NT2/D1 (cell line): ENCODE measurements at regions not wholly inside any gene's neighbourhood (a gene's known extent, or its start where the extent isn't known, plus 50 kb on each side); places are given as distances from the start of the nearest gene placed in this dataset.

ENCODE experiments used
- DNase-seq: peaks from one replicate; pipeline ENCODE4 v3.0.0-alpha.2; 2011; ENCODE audit warnings: low read depth, low spot score
- H3K27me3 ChIP-seq: 2 replicates; pipeline ENCODE4 v1.6.0; 2011; ENCODE audit warnings: mild to moderate bottlenecking; ENCODE audit not compliant: insufficient read length, insufficient read depth
- H3K36me3 ChIP-seq: 2 replicates; pipeline ENCODE4 v1.6.1; 2011; ENCODE audit warnings: mild to moderate bottlenecking, low read length, mixed read lengths; ENCODE audit not compliant: insufficient read depth, insufficient read length
- H3K4me1 ChIP-seq: 2 replicates; pipeline ENCODE4 v1.5.1; 2011; ENCODE audit not compliant: insufficient read depth, insufficient read length
- H3K4me3 ChIP-seq: 2 replicates; pipeline ENCODE4 v1.5.1; 2011; ENCODE audit warnings: low read depth; ENCODE audit not compliant: insufficient read length
- H3K9ac ChIP-seq: 2 replicates; pipeline ENCODE4 v1.6.0; 2011; ENCODE audit warnings: low read depth; ENCODE audit not compliant: insufficient read length
- H3K9me3 ChIP-seq: 2 replicates; pipeline ENCODE4 v1.5.1; 2011; ENCODE audit warnings: mild to moderate bottlenecking, low read length; ENCODE audit not compliant: insufficient read depth
- SUZ12 ChIP-seq: IDR thresholded peaks from 2 replicates; pipeline ENCODE4 v1.6.1; 2011; ENCODE audit not compliant: insufficient read length, insufficient read depth; ENCODE audit errors: extremely low read depth
- YY1 ChIP-seq: IDR thresholded peaks from 2 replicates; pipeline ENCODE4 v1.6.1; 2011; ENCODE audit not compliant: insufficient read length, insufficient read depth
- ZNF274 ChIP-seq: IDR thresholded peaks from 2 replicates; pipeline ENCODE4 v1.6.1; 2011; ENCODE audit warnings: mild to moderate bottlenecking, low read depth, low read length

- Histone ChIP-seq H3K27me3 (no peaks in the 10 kb centered on the region), H3K9ac (no peak overlapping the region), H3K4me1 (no peaks in the 10 kb centered on the region), H3K4me3 (no peak overlapping the region), H3K9me3 (peaks cover 9% of the 10 kb centered on the region; the same call in 1 of the 2 replicates), H3K36me3 (no peaks in the 10 kb centered on the region)
- no peak for DNase-seq
- no peak for TF ChIP-seq YY1
- TF ChIP-seq SUZ12 = no peak
These were observed 1512.5 kb downstream of the TECRL start for GRCh38 chr4:62896721-62897120.

GRCh38 chr4:62881901-62882300 is 1527.3 kb downstream of the TECRL start:
- Histone ChIP-seq H3K9me3 (no peaks in the 10 kb centered on the region), H3K27me3 (no peaks in the 10 kb centered on the region), H3K4me3 (no peak overlapping the region), H3K36me3 (no peaks in the 10 kb centered on the region), H3K4me1 (no peaks in the 10 kb centered on the region), H3K9ac (no peak overlapping the region)
- TF ChIP-seq YY1 (no peak), SUZ12 (no peak), ZNF274 (no peak)
- DNase-seq = no peak

GRCh38 chr4:62881210-62881609 is 1528.0 kb downstream of the TECRL start:
- Histone ChIP-seq H3K4me3 (no peak overlapping the region), H3K4me1 (no peaks in the 10 kb centered on the region), H3K9ac (no peak overlapping the region), H3K9me3 (no peaks in the 10 kb centered on the region), H3K27me3 (no peaks in the 10 kb centered on the region), H3K36me3 (no peaks in the 10 kb centered on the region)
- TF ChIP-seq SUZ12 (no peak), ZNF274 (no peak), YY1 (no peak)
- no peak for DNase-seq

GRCh38 chr4:62872856-62873255 is 1536.4 kb downstream of the TECRL start:
- Histone ChIP-seq H3K9ac (no peak overlapping the region), H3K4me3 (no peak overlapping the region), H3K36me3 (no peaks in the 10 kb centered on the region), H3K27me3 (no peaks in the 10 kb centered on the region), H3K4me1 (no peaks in the 10 kb centered on the region), H3K9me3 (no peaks in the 10 kb centered on the region)
- DNase-seq = no peak
- TF ChIP-seq YY1 = no peak
- TF ChIP-seq ZNF274 = no peak
- no peak for TF ChIP-seq SUZ12

- Histone ChIP-seq H3K36me3 (no peaks in the 10 kb centered on the region), H3K4me3 (no peak overlapping the region), H3K4me1 (no peaks in the 10 kb centered on the region), H3K9ac (no peak overlapping the region), H3K27me3 (no peaks in the 10 kb centered on the region), H3K9me3 (no peaks in the 10 kb centered on the region)
- no peak for TF ChIP-seq SUZ12
- TF ChIP-seq YY1 = no peak
- TF ChIP-seq ZNF274 = no peak
- no peak for DNase-seq
These were observed 1538.2 kb downstream of the TECRL start for GRCh38 chr4:62871078-62871477.

GRCh38 chr4:62870451-62870850 is 1538.8 kb downstream of the TECRL start:
- Histone ChIP-seq H3K27me3 (no peaks in the 10 kb centered on the region), H3K4me3 (no peak overlapping the region), H3K9ac (no peak overlapping the region), H3K36me3 (no peaks in the 10 kb centered on the region), H3K9me3 (no peaks in the 10 kb centered on the region), H3K4me1 (no peaks in the 10 kb centered on the region)
- TF ChIP-seq SUZ12 = no peak
- DNase-seq = no peak

GRCh38 chr4:62865261-62865660 is 1544.0 kb downstream of the TECRL start:
- H3K27me3 ChIP-seq = no peaks in the 10 kb centered on the region
- TF ChIP-seq SUZ12 = no peak
- no peak for TF ChIP-seq ZNF274
- TF ChIP-seq YY1 = no peak
- no peaks in the 10 kb centered on the region for H3K9me3 ChIP-seq
- no peak overlapping the region for H3K4me3 ChIP-seq
- no peak overlapping the region for H3K9ac ChIP-seq
- no peak for DNase-seq
- H3K4me1 ChIP-seq = no peaks in the 10 kb centered on the region
- no peaks in the 10 kb centered on the region for H3K36me3 ChIP-seq

GRCh38 chr4:62849696-62850095 is 1559.6 kb downstream of the TECRL start:
- Histone ChIP-seq H3K4me3 (no peak overlapping the region), H3K36me3 (no peaks in the 10 kb centered on the region), H3K9me3 (no peaks in the 10 kb centered on the region), H3K4me1 (no peaks in the 10 kb centered on the region), H3K9ac (no peak overlapping the region), H3K27me3 (no peaks in the 10 kb centered on the region)
- DNase-seq = no peak
- TF ChIP-seq YY1 = no peak
- TF ChIP-seq ZNF274 = no peak
- TF ChIP-seq SUZ12 = no peak
